Hematopoietic multipotent progenitor cell treated with erythropoietin and hydrocortisone succinate and interleukin-3 and kit ligand, for 15 days (in vitro differentiated cells): ENCODE measurements at regions not wholly inside any gene's neighbourhood (a gene's known extent, or its start where the extent isn't known, plus 50 kb on each side); places are given as distances from the start of the nearest gene placed in this dataset.

Experiments
- DNase-seq: peaks from one replicate; pipeline ENCODE4 v3.0.0-alpha.2; 2015; ENCODE audit warnings: low spot score

DNA sequence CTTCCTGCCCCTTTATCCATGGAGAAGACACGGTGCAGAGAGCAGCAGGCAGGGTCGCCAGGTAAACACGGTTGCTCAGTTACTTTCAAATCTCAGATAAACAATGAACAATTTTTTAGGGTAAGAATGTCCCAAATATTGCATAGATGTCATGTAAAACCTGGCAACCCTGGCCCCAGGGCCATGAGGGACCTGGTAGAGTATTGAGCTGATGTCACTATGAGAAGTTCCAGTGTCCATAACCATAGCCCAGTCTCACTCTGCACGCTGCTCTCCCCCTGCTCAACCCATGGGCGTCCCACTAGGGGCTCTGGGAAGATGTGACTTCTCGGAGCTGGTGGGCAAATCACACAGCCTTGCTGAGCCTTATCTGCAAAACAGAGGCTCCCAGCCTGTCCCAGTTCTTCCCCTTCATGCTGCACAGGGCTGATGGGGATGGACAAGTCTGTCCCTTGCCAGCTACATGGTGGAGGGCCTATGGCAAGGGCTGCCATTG is 71.3 kb upstream of the TOP1 start:
- no peak for DNase-seq

DNA sequence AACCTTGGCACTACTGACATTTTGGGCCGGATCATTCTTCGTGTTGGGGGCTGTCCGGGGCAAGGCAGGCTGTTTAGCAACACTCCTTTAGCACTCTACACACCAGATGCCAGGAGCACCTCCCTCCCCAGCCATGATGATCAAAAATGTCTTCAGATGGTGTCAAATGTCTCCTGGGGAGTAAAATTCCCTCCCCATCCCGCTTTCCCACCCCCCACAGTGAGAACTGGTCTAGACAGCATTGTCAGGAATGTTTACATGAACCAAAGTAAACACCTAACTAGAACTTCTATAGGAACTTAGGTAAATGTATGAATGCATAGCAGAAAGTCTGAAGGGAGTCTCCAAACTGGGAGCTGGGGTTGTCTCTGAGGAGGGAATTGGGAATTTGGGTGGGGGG is 70.0 kb upstream of the TOP1 start:
- no peak for DNase-seq

DNA sequence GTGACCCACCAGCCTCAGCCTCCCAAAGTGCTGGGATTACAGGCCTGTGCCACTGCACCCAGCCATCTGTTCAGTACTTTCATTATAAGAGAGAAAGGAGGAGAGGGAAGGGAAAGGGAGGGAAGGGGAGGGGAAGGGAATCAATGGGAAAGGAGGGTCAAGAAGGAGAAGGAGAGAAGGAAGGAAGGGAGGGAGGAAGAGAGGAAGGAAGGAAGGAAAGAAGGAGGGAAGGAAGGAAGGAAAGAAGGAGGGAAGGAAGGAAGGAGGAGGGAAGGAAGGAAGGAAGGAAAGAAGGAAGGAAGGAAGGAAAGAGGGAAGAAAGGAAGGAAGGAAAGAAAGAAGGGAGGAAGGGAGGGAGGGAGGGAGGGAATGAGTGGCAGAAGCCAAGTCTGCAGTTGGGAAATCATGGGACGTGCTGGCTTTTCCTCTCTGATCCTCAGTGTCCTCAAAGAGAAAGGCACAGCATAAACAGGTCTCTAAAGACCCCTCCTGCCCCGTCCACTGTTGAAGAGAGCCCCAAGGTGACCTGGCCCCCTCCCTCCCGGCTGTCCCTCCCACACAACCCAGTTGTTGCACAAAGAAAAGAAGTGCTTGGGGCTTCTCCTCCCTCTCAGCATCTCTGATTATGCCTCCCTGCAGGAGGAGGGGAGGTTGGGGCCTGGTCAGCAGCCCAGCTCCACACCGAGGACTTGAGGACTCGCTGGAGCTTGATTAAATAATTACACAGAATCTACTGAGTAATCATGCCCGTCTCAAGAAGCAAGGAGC is 69.1 kb upstream of the TOP1 start:
- DNase-seq = no peak

DNA sequence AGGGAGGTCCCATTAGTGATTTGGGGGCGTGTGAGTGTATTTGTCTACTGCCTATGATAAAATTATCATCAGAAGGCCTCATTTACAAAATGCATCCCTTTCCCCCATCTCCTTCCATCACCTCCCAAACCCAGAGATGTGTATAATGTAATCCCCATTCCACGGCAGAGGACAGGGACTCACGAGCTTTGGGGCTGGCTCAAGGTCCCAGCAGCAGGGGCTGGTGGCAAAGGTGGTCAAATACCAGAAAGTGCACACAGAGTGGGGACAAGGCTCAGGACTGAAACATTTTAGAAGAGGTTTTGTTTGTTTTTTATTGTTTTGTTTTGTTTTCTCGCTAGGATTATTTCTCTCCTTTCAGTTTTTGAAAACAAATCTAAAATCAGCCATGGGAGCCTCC is 68.5 kb upstream of the TOP1 start:
- DNase-seq = no peak

DNA sequence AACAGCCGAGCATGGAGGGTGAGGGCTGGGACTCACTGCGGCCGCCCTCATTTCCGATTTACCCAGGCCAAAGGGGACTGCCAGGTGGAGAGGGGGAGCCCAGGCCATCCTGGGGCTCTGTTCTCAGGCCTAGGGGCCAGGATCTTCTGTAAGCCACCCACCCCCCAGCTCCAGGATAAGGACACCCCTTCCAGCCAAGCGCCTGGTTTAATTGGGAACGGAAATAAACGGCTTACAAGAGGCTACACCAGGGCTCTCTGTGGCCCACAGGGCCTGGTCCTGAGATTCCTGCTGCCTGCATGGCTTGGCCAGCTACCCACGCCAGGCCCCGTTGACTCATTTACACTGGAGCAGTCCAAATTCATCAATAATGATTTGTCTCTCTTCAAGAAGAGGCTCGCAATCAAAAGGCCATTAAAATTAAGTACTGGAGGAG is 68.1 kb upstream of the TOP1 start:
- no peak for DNase-seq

DNA sequence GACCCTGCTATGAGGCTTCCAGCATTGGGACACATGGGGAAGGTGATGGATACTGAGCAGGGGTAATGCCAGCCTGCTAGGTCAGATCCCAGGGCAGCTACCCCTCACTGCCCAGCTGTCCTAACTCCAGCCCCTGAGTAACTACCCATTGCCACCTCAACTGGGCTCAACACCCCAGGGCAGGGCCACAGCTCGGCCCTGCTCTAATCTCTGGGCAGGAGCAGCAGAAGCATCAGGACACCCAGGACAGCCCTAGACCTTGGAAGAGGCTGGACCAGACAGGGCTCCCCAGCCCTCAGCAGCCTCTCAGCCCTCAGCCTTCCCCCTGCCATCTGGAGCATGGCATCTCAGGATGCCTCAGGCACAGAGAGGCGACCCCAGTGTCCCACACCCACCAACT is 67.4 kb upstream of the TOP1 start:
- no peak for DNase-seq

DNA sequence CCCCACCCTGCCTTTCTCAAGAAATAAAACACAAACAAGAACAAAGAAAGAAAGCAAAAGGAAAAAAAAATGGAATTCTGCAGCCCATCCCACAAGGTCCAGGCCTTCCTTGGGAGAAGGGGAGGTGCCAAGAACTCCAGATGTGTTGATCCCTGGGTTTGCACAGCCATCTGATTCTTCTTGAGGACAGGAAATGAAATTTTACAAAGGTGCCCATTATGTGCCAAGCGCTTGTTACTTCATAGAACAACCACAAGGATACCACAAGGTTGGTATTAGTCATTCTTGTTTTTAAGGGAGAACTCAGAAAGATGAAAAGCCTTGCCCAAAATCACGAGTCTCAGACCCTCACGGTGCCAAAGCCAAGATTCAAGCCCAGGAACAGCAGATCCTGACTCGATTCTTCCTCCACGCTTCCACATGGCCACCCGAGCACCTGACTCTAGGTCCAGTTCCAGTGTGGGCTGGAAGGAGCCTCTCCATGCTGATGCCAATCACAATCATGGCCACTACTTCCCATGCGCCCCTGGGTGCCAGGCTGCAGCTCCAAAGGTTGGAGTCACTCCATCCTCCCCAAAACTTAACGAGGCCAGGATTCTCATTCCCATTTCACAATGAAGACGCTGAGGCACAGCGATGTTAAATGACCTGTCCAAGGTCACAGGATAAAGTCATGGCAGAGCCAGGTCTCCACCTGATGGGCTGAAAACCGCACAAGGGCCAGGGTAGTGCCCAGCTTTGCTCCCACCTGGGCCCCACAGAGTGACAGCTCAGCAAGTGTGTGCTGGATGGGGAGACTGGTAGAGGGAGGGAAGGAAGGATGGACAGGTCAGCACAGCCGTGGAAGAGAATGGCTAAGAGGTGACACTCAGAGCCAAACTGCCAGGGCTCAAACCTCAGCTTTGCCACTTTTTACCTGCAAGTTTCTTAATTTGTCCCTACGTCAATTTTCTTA is 66.7 kb upstream of the TOP1 start:
- no peak for DNase-seq

DNA sequence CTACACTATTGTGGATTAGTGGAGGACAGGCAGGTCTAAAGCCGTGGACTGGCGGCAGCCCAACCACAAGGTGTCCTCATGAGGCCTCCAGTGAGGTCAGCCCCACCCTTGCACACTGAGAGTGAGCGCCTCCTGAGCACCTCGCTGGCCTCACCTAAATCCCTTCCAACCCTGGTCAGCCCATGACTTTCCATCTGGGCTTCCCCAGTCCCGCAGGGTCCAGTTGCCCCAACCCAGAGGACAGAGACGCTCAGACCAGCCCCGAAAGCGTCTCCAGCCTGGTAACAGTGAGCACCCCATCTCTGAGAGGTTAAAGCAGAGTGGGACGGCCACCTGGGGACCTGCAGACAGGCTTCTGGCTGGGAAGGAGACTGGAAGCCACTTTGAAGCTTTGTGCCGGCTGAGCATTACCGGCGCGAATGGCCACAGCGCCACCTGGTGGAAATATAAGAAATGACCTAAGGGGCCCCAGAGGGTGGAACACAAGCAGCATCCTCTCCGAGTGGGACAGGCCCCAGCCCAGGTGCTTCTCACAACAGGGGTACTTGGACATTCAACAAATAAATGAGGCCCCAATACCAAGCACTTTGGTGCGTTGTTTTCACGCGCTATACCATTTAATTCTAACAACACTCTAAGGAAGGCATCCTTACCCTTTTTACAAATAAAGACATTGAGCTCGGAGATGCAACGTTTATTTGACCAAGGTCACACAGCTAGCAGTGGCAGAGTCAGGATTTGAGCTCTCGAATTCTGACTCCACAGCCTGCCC is 65.7 kb upstream of the TOP1 start:
- DNase-seq = peak; percentile 66

DNA sequence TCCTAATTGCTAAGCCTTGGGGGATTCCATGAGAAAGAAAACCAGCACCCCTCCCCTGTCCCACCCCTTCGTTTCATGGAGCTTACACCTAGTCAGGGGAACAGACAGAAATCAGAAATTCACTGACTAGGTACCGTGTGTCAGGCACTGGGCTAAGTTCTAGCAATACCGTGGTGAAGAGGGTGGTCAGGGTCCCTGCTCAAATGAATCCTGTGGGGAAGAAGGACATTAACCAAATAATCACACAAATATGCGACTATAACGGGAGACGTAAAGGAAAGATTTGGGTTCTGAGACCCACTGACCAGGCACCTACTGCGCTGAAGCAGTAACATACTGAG is 65.1 kb upstream of the TOP1 start:
- no peak for DNase-seq

DNA sequence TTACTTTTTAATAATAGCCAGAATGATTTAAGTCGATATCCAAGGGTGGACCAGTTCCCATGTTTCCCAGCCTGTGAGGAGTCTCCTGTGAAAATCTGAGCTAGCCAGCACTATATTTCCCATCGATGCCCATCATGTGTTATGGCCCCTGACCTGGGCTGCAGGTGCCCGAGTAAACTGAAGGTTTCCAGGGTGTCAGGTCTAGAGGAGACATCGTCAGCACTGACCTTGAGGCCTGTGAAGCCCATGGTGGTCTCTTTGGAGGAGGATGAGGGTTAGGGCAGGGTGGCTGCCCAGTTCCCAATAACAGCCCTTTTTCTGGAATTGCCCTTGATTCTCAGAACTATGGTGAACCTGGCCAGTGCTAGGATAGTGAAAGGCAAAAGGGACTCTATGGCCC is 63.0 kb upstream of the TOP1 start:
- no peak for DNase-seq

DNA sequence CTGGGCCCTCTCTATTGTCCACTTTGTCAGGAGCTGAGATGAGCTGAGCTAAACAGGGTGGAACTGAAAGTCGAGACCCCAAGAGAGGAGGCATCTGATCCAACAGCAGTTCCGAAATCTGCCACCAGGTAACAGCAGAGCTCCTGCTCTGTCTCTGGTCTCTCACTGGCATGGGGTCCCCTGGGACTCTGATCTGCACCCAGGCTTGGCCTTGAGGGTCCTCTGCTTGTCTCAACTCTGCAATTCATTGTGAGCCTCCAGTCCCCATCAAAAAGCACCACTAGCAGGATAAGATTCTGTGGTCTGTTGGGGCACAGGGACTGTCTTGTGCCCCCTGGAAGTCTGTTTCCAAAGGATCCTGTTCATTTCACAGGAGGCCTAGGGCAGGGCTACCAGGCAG is 62.5 kb upstream of the TOP1 start:
- DNase-seq = no peak

DNA sequence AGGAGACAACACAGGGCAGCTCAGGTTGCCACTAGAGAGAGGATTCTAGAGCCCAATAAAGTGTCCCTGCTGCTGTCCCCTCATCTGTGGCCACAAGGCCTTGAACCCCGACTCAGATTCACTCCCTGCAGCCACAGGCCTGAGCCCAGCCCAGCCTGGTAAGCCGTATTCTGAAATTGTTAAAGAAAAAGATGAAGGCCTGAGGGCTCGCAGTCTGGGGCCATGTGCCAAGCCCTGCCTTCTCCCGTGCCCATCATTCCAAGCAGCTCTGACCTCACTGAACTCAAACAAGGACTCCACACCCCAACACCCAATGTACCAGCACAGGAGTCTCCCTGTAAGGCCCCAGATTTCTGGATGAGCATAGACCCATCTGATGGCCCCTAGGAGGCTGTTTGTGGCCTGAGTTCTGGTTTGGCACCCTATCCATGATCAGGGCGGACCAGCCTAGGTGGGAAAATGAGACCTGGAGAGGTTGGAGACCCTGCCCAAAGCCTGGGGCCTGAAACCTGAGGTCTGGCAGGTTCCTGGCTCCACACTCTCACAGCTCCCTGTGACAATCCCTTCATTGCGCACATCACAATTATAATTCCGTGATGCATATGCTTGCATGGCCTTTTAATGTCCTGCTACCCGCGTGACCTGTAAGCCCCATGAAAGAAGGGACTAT is 62.0 kb upstream of the TOP1 start:
- no peak for DNase-seq

DNA sequence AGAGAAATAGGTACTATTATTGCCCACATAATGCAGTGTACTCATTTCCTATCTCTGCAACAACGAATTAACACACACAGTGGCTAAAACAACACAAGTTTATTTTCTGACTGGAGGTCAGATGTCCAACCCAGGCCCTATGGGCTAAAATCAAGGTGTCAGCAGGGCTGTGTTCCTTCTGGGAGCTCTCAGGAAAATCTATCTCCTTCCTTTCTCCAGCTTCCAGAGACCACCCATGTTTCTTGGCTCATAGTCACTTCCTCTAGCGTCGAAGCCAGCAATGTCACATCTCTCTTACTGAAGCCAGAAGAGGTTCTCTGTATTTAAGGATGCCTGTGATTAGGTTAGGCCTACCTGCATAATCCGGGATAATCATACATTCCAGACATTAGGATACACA is 60.9 kb upstream of the TOP1 start:
- no peak for DNase-seq

DNA sequence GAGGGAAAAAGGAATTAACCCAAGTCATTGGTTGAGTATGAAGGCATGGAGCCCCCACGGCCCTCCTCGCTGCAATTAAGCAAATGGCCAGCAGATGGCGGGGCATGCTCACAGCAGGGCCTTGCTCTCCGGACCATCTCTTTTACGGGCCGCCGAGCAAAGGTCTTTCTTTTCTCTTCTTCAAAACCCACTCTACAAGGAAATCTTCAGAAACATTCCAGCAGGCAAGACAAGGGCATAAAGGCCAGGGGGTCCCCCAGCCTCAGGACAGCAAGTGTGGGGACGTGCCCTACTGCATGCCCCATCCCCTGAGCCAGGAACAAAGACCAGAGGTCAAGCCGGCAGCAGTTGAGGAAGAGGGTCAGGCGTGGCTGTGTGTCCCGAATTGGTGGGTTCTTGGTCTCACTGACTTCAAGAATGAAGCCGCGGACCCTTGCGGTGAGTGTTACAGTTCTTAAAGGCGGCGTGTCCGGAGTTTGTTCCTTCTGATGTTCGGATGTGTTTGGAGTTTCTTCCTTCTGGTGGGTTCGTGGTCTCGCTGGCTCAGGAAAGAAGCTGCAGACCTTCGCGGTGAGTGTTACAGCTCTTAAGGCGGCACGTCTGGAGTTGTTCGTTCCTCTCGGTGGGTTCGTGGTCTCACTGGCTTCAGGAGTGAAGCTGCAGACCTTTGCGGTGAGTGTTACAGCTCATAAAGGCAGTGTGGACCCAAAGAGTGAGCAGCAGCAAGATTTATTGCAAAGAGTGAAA is 59.6 kb upstream of the TOP1 start:
- DNase-seq = peak; percentile 81

DNA sequence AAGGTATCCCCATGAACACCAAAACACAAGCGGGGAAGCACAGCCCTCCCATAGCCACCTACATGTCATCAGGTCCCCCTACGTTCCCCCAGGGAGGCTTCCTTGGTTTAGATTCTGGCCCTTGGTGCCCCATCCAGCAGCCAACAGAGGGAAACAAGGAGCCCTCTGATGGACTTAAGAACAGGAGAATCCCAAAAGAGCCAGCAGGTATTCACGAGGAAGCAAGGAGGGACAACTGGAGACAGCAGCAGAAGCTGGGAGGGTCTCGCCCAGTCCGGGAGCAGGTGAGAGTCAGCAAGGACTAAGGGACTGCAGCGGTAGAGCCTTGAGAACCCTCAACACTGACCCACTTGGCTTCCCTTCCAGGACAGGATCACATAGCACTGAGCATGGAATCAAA is 58.4 kb upstream of the TOP1 start:
- no peak for DNase-seq

DNA sequence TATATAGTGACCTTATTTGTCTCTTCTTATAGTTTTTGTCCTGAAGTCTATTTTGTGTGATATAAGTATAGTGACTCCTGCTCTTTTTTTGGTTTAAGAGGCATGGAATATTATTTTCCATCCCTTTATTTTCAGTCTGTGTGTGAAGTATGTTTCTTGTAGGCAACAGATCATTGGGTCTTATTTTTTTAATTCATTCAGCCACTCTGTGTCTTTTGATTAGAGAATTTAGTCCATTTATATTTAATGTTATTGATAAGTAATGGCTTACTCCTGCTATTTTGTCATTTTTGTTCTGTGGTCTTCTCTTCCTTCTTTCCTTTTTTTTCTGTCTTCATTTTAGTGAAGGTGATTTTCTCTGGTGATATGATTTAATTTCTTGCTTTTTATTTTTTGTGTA is 51.4 kb upstream of the TOP1 start:
- no peak for DNase-seq

DNA sequence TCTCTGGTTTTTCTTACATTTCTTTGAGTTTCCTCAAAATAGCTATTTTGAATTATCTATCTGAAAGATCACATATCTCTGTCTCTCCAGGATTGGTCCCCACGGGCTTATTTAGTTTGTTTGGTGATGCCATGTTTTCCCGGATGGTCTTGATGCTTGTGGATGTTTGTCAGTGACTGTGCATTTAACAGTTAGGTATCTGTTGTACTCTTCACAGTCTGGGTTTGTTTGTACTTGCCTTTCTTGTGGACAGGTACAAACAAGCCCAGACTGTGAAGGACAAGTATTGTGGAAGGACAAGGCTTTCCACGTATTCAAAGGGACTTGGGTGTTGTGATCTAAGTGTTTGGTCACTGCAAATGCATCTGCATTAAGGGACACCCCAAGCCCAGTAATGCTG is 49.9 kb upstream of the TOP1 start:
- DNase-seq = no peak
